ENCODE measurements at regions not wholly inside any gene's neighbourhood (a gene's known extent, or its start where the extent isn't known, plus 50 kb on each side); places are given as distances from the start of the nearest gene placed in this dataset.
A peak's percentile ranks its signal among the peaks of the same experiment; 100 is the strongest.

DNA sequence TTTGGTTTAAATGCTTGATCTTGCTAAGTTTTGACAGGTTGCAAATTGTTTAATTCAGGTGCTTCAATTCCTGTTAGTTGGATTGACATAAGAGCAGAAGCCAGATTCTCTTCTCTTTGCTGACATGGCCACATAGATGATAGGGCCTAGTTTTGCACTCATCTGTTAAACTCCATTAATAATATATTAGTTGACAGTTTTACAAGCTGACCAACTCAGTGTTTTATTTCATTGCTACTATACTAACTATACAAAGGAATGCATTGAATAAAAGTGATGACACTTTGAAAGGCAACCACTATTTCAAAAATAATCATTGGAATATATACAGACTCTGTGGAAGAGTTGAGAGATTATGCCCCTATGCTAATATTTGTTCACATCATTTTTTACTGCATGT is 255.6 kb upstream of the DPYD start:
- no peak for DNase-seq (ENCODE audit: low read depth)
- TF ChIP-seq, protein P1, sequence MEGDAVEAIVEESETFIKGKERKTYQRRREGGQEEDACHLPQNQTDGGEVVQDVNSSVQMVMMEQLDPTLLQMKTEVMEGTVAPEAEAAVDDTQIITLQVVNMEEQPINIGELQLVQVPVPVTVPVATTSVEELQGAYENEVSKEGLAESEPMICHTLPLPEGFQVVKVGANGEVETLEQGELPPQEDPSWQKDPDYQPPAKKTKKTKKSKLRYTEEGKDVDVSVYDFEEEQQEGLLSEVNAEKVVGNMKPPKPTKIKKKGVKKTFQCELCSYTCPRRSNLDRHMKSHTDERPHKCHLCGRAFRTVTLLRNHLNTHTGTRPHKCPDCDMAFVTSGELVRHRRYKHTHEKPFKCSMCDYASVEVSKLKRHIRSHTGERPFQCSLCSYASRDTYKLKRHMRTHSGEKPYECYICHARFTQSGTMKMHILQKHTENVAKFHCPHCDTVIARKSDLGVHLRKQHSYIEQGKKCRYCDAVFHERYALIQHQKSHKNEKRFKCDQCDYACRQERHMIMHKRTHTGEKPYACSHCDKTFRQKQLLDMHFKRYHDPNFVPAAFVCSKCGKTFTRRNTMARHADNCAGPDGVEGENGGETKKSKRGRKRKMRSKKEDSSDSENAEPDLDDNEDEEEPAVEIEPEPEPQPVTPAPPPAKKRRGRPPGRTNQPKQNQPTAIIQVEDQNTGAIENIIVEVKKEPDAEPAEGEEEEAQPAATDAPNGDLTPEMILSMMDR (IDR thresholded peaks at IDR 0.05; ENCODE audit: control insufficient read depth, insufficient read depth, low read depth, low read length, missing control alignments): no peak
- H3K4me3 ChIP-seq (ENCODE audit: control insufficient read depth, low read depth, low read length): no peak overlapping the region

DNA sequence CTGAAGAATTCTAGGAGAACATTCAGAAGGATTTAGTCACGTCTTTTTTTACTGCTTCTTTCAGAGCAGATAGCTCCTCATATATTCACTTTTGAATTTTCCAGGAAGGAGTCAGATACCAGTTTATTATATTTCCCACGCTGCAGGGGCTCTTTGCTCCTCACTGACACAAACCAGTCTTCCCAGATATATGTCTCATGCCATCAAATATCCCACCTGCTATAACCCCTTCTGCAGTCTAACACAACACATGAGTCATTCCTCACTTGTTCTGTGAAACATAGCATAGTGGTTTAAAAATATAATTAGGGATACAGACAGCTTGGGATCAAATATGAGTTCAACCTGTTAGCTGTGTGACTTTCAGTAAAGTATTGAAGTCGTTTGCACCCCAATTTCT is 251.7 kb upstream of the DPYD start:
- H3K4me3 ChIP-seq (ENCODE audit: control insufficient read depth, low read depth, low read length): no peak overlapping the region
- TF ChIP-seq, protein P1 (IDR thresholded peaks at IDR 0.05; ENCODE audit: control insufficient read depth, insufficient read depth, low read depth, low read length, missing control alignments): no peak
- DNase-seq (ENCODE audit: low read depth): no peak

DNA sequence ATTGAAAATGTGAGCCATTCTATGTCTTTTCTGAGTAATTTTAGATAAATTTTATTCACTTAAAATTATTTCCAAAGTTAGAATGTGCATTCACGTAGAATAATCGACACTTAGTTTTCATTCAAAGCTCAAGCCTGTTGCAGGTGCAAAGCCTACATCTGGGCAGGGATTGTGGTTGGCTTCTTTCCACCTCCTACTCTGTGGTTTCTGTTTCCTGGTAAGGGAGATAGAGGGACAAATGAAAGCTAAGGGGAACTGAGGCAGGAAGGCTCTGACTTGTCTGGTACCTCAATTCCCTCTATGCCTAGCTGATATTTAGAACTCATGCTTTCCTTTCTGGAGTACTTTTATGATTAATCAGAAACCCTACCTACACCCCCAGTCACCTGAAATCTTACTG is 251.2 kb upstream of the DPYD start:
- TF ChIP-seq, protein P1 (IDR thresholded peaks at IDR 0.05; ENCODE audit: control insufficient read depth, insufficient read depth, low read depth, low read length, missing control alignments): no peak
- no peak overlapping the region for H3K4me3 ChIP-seq (ENCODE audit: control insufficient read depth, low read depth, low read length)
- DNase-seq (ENCODE audit: low read depth): no peak

DNA sequence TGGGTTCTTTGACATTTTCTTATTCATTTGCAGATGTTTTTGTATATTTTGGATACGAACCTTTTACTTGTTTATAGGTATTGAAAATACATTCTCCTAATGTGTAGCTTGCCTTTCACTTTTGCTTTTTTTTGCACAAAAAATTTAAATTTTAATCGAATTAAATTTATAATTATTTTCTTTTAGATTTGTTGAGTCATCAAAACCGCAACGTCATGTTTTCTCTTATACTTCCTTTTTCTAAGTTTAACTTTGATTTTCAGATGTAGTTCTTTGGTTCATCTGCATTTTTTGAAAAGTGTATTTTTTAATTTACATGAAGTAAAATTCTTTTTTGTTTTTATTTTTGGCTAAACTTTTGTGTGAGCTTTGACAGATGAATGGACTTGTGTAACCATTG is 243.7 kb upstream of the DPYD start:
- TF ChIP-seq, protein P1 (IDR thresholded peaks at IDR 0.05; ENCODE audit: control insufficient read depth, insufficient read depth, low read depth, low read length, missing control alignments): no peak
- DNase-seq (ENCODE audit: low read depth): no peak

DNA sequence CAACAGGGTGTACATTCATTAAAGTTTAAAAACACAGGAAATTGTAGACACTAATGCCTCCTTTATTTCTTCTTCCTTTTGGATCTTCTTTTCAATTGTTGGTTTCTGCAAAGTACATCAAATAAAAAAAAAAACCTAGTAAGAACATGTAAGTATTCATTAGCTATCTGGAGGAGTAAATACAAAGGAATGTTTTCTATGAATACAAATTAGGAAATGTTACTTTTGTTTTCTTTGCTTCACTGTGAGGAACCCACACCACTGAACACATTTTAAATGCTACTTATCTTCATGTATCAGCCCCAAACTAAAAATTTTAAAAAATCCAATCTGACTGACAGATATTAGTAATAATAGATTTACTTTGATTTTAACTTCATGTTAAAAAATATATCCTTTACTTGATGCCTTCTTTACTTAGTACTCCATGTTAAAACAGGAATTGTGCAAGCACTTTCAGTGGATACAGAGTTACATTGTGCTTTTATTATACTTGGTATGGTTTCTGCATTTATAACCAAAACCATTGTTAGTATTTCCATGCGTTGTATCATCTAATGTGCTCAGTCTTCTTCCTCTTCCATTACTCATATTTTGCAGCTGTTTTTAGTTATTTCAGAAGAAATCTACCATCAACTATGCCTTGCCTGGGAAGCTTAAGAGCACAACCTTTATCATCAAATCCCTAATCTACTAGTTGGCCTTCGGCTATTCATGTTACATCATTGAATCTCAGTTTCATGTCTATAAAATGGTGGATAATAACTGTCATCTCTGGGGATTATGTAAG is 236.9 kb upstream of the DPYD start:
- H3K4me3 ChIP-seq (ENCODE audit: control insufficient read depth, low read depth, low read length): no peak overlapping the region
- peak; percentile 59 for DNase-seq (ENCODE audit: low read depth)
- TF ChIP-seq, protein P1 (IDR thresholded peaks at IDR 0.05; ENCODE audit: control insufficient read depth, insufficient read depth, low read depth, low read length, missing control alignments): no peak

More for the DNA sequence above, 243.7 kb upstream of the DPYD start:
- no peak overlapping the region for H3K4me3 ChIP-seq (ENCODE audit: control insufficient read depth, low read depth, low read length)

DNA sequence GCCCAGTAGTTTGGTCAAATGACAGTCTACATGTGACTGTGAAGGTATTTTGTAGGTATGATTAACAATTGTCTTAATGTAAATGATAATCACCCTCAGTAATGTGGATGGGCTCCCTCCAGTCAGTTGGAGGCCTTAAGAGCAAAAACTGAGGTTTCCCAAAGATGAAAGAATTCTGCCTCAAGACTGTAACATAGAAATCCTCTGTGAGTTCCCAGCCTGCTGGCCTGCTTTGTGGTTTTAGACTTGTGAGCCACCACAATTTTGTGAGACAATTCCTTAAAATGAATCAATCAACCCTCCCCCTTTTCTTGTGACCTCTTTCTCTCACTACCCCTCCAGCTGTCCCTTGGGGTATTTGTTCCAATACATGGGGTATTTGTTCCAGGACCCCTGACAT is 226.4 kb upstream of the DPYD start:
- TF ChIP-seq, protein P1 (IDR thresholded peaks at IDR 0.05; ENCODE audit: control insufficient read depth, insufficient read depth, low read depth, low read length, missing control alignments): no peak
- H3K4me3 ChIP-seq (ENCODE audit: control insufficient read depth, low read depth, low read length): no peak overlapping the region
- DNase-seq (ENCODE audit: low read depth): no peak
